WTC11 (cell line): ENCODE measurements at regions not wholly inside any gene's neighbourhood (a gene's known extent, or its start where the extent isn't known, plus 50 kb on each side); places are given as distances from the start of the nearest gene placed in this dataset.

Source experiments
- ATAC-seq: fragments of 200-7000 bp; cut with Tn5 transposase; 2 replicates; pipeline ENCODE4 v1.10.0; 2021; ENCODE audit warnings: mild to moderate bottlenecking, moderate library complexity
- CTCF ChIA-PET: fragments of 300-600 bp; sonication (Branson Sonifier 250); formaldehyde crosslinking; loops from one replicate; lab custom pipeline; 2021; ENCODE audit warnings: antibody characterized with exemption; lab: Charles Lee
- POLR2A ChIA-PET: fragments of 350-600 bp; sonication (Branson Sonifier 250); formaldehyde crosslinking; loops from one replicate; lab custom pipeline; 2021; ENCODE audit warnings: antibody characterized with exemption; lab: Charles Lee
- DNase-seq: peaks from one replicate; pipeline ENCODE4 v3.0.0; 2021; ENCODE audit warnings: low spot score
- H3K27ac Mint-ChIP-seq: 2 replicates; pipeline ENCODE4 v1.8.0; 2021; ENCODE audit warnings: mixed read lengths
- H3K27me3 Mint-ChIP-seq: 2 replicates; pipeline ENCODE4 v1.8.0; 2021; ENCODE audit warnings: low read depth, mild to moderate bottlenecking, moderate library complexity, mixed read lengths
- H3K36me3 Mint-ChIP-seq: 2 replicates; pipeline ENCODE4 v1.8.0; 2021; ENCODE audit warnings: mixed read lengths
- H3K4me1 Mint-ChIP-seq: 2 replicates; pipeline ENCODE4 v1.8.0; 2022; ENCODE audit warnings: mixed read lengths
- H3K4me3 Mint-ChIP-seq: 2 replicates; pipeline ENCODE4 v1.8.0; 2021; ENCODE audit warnings: mild to moderate bottlenecking, moderate library complexity, mixed read lengths
- H3K9me3 Mint-ChIP-seq: 2 replicates; pipeline ENCODE4 v1.8.0; 2021; ENCODE audit warnings: mixed read lengths
- AR ChIP-seq: fragments of 250-450 bp; sonication (Bioruptor Pico); IDR thresholded peaks from 2 replicates; pipeline ENCODE4 v1.9.0; 2021; ENCODE audit warnings: mild to moderate bottlenecking
- ATF1 ChIP-seq: sonication (generic); formaldehyde crosslinking; IDR thresholded peaks from 2 replicates; pipeline ENCODE4 v1.8.1; 2023; ENCODE audit warnings: mild to moderate bottlenecking, moderate library complexity, missing genetic modification reagents
- ATF3 ChIP-seq: sonication (generic); formaldehyde crosslinking; conservative IDR thresholded peaks from 2 replicates; pipeline ENCODE4 v1.8.1; 2022; ENCODE audit warnings: mild to moderate bottlenecking, missing genetic modification reagents
- CDX4 ChIP-seq: fragments of 250-450 bp; sonication (Bioruptor Pico); IDR thresholded peaks from 2 replicates; pipeline ENCODE4 v1.9.0; 2021; ENCODE audit warnings: moderate library complexity, mild to moderate bottlenecking, inconsistent platforms, borderline replicate concordance
- CREB1 ChIP-seq: sonication (generic); formaldehyde crosslinking; IDR thresholded peaks from 2 replicates; pipeline ENCODE4 v1.8.0; 2023; ENCODE audit warnings: mild to moderate bottlenecking, missing genetic modification reagents
- EMX1 ChIP-seq: fragments of 250-450 bp; sonication (Bioruptor Pico); IDR thresholded peaks from 2 replicates; pipeline ENCODE4 v1.8.0; 2021; ENCODE audit warnings: mild to moderate bottlenecking
- ESRRA ChIP-seq: sonication (generic); formaldehyde crosslinking; IDR thresholded peaks from 2 replicates; pipeline ENCODE4 v1.8.1; 2022; ENCODE audit warnings: mild to moderate bottlenecking, missing genetic modification reagents, borderline replicate concordance
- FOXJ3 ChIP-seq: sonication (generic); formaldehyde crosslinking; IDR thresholded peaks from 2 replicates; pipeline ENCODE4 v1.9.0; 2021; ENCODE audit warnings: missing genetic modification reagents, mild to moderate bottlenecking, borderline replicate concordance
- GABPB1 ChIP-seq: sonication (generic); formaldehyde crosslinking; IDR thresholded peaks from 2 replicates; pipeline ENCODE4 v1.8.1; 2023; ENCODE audit warnings: mild to moderate bottlenecking, missing genetic modification reagents
- GRHL2 ChIP-seq: fragments of 250-450 bp; sonication (Bioruptor Pico); IDR thresholded peaks from 2 replicates; pipeline ENCODE4 v1.8.0; 2022; ENCODE audit warnings: mild to moderate bottlenecking, moderate library complexity; ENCODE audit not compliant: insufficient replicate concordance, severe bottlenecking
- HMGXB4 ChIP-seq: sonication (generic); formaldehyde crosslinking; IDR thresholded peaks from 2 replicates; pipeline ENCODE4 v1.8.1; 2023; ENCODE audit warnings: mild to moderate bottlenecking, moderate library complexity, missing genetic modification reagents
- JAZF1 ChIP-seq: fragments of 250-450 bp; sonication (Bioruptor Pico); IDR thresholded peaks from 2 replicates; pipeline ENCODE4 v1.9.0; 2021; ENCODE audit warnings: moderate library complexity, mild to moderate bottlenecking, inconsistent platforms
- KAT7 ChIP-seq: sonication (generic); formaldehyde crosslinking; IDR thresholded peaks from 2 replicates; pipeline ENCODE4 v1.8.1; 2023; ENCODE audit warnings: missing genetic modification reagents, mild to moderate bottlenecking, borderline replicate concordance
- MAX ChIP-seq: sonication (generic); formaldehyde crosslinking; IDR thresholded peaks from 2 replicates; pipeline ENCODE4 v1.8.0; 2022; ENCODE audit warnings: mild to moderate bottlenecking, missing genetic modification reagents
- NR1H2 ChIP-seq: sonication (generic); formaldehyde crosslinking; IDR thresholded peaks from 2 replicates; pipeline ENCODE4 v1.9.0; 2021; ENCODE audit warnings: mild to moderate bottlenecking, moderate library complexity, missing genetic modification reagents
- TEAD1 ChIP-seq: sonication (generic); formaldehyde crosslinking; IDR thresholded peaks from 2 replicates; pipeline ENCODE4 v1.8.0; 2022; ENCODE audit warnings: mild to moderate bottlenecking, missing genetic modification reagents
- ZBTB43 ChIP-seq: sonication (generic); formaldehyde crosslinking; IDR thresholded peaks from 2 replicates; pipeline ENCODE4 v1.8.1; 2023; ENCODE audit warnings: mild to moderate bottlenecking, missing genetic modification reagents
- ZNF121 ChIP-seq: sonication (generic); formaldehyde crosslinking; IDR thresholded peaks from 2 replicates; pipeline ENCODE4 v1.8.0; 2023; ENCODE audit warnings: missing genetic modification reagents
- ZNF138 ChIP-seq: sonication (generic); formaldehyde crosslinking; conservative IDR thresholded peaks from 2 replicates; pipeline ENCODE4 v1.8.1; 2022; ENCODE audit warnings: mild to moderate bottlenecking, moderate library complexity, missing genetic modification reagents
- ZNF532 ChIP-seq: fragments of 250-450 bp; sonication (Bioruptor Pico); IDR thresholded peaks from 2 replicates; pipeline ENCODE4 v1.9.0; 2021; ENCODE audit warnings: mild to moderate bottlenecking, borderline replicate concordance
- ZSCAN18 ChIP-seq: fragments of 250-450 bp; sonication (Bioruptor Pico); IDR thresholded peaks from 2 replicates; pipeline ENCODE4 v2.1.2; 2022; ENCODE audit warnings: mild to moderate bottlenecking, moderate library complexity

GRCh38 chr2:40773291-40773690 is 321.4 kb upstream of the SLC8A1 start (continued):
- no peak for TF ChIP-seq ZNF532 (CRISPR knock-in tag)
- no peak for TF ChIP-seq AR (CRISPR knock-in tag)
- TF ChIP-seq ZNF121 (CRISPR knock-in tag), result no peak
- no peak for TF ChIP-seq EMX1 (CRISPR knock-in tag)
- no peak for TF ChIP-seq JAZF1 (CRISPR knock-in tag)
- TF ChIP-seq ZBTB43 (CRISPR knock-in tag), result no peak
- TF ChIP-seq CDX4 (CRISPR knock-in tag), result no peak
- TF ChIP-seq GABPB1 (CRISPR knock-in tag), result no peak
- TF ChIP-seq FOXJ3, result no peak
- TF ChIP-seq CREB1 (CRISPR knock-in tag), result no peak
- TF ChIP-seq ATF1, result no peak
- no peak for TF ChIP-seq HMGXB4 (CRISPR knock-in tag)
- no peak for TF ChIP-seq KAT7 (CRISPR knock-in tag)
- TF ChIP-seq ESRRA (CRISPR knock-in tag), result no peak
- TF ChIP-seq NR1H2 (CRISPR knock-in tag), result no peak
- TF ChIP-seq, all 79 proteins: peak for 0

GRCh38 chr2:40783704-40784103 is 331.8 kb upstream of the SLC8A1 start:
- 0 out of 2 replicates have a peak, but pooled peaks cover 3% of the 10 kb centered on the region for H3K9me3 Mint-ChIP-seq
- no peak overlapping the region for H3K4me3 Mint-ChIP-seq
- H3K27ac Mint-ChIP-seq, result no peak overlapping the region
- peaks cover 12% of the 10 kb centered on the region for H3K4me1 Mint-ChIP-seq
- no peaks in the 10 kb centered on the region for H3K36me3 Mint-ChIP-seq
- ChIA-PET POLR2A (no interaction called here), CTCF (no interaction called here)
- ATAC-seq, result no peak
- no peak for DNase-seq
- H3K27me3 Mint-ChIP-seq, result no peaks in the 10 kb centered on the region
- no peak for TF ChIP-seq ZNF121 (CRISPR knock-in tag)
- no peak for TF ChIP-seq ZSCAN18 (CRISPR knock-in tag)
- TF ChIP-seq TEAD1 (CRISPR knock-in tag), result no peak
- no peak for TF ChIP-seq GRHL2
- no peak for TF ChIP-seq ZNF138 (CRISPR knock-in tag)
- TF ChIP-seq ATF3 (CRISPR knock-in tag), result no peak
- no peak for TF ChIP-seq MAX (CRISPR knock-in tag)
